ENCODE measurements at regions not wholly inside any gene's neighbourhood (a gene's known extent, or its start where the extent isn't known, plus 50 kb on each side); places are given as distances from the start of the nearest gene placed in this dataset.

- H3K4me3 Mint-ChIP-seq: no peak overlapping the region
- Histone ChIP-seq H3K9me3 (ENCODE audit: low read length) (no peaks in the 10 kb centered on the region), H3K36me3 (ENCODE audit: insufficient read depth, low read length) (no peaks in the 10 kb centered on the region), H3K4me3 (ENCODE audit: low read length) (no peak overlapping the region), H3K4me1 (ENCODE audit: insufficient read depth, low read length) (no peaks in the 10 kb centered on the region), H3K27me3 (ENCODE audit: insufficient read depth, low read length, poor library complexity, severe bottlenecking) (no peaks in the 10 kb centered on the region), H3K27ac (ENCODE audit: low read depth, low read length) (no peak overlapping the region)
- peaks cover 0 to under 1% (median 0%) of the 10 kb centered on the region in 3 donors for H3K4me1 Mint-ChIP-seq
- CTCF ChIA-PET: no interaction called here
- no peak overlapping the region for H3K27ac Mint-ChIP-seq
- H3K27me3 Mint-ChIP-seq: peaks cover 5 to 6% of the 10 kb centered on the region in 2 donors
- POLR2A ChIA-PET: no interaction called here
- no peaks in the 10 kb centered on the region for H3K9me3 Mint-ChIP-seq
- no peaks in the 10 kb centered on the region for H3K36me3 Mint-ChIP-seq
- no peak for DNase-seq
These were observed 95.8 kb upstream of the TBCA start for GRCh38 chr5:77871946-77872345.

GRCh38 chr5:77871016-77871415 lies 94.9 kb upstream of the TBCA start:
- H3K4me1 ChIP-seq (ENCODE audit: insufficient read depth, low read length): no peaks in the 10 kb centered on the region
- peaks cover 9% of the 10 kb centered on the region in 2 donors for H3K27me3 Mint-ChIP-seq
- no peaks in the 10 kb centered on the region for H3K9me3 ChIP-seq (ENCODE audit: low read length)
- H3K36me3 ChIP-seq (ENCODE audit: insufficient read depth, low read length): no peaks in the 10 kb centered on the region
- CTCF ChIA-PET: no interaction called here
- no peak overlapping the region for H3K27ac ChIP-seq (ENCODE audit: low read depth, low read length)
- no peaks in the 10 kb centered on the region for H3K36me3 Mint-ChIP-seq
- POLR2A ChIA-PET: no interaction called here
- no peak overlapping the region for H3K4me3 Mint-ChIP-seq
- H3K4me3 ChIP-seq (ENCODE audit: low read length): no peak overlapping the region
- no peaks in the 10 kb centered on the region for H3K9me3 Mint-ChIP-seq
- H3K27ac Mint-ChIP-seq: no peak overlapping the region
- DNase-seq: no peak
- H3K27me3 ChIP-seq (ENCODE audit: insufficient read depth, low read length, poor library complexity, severe bottlenecking): no peaks in the 10 kb centered on the region
- H3K4me1 Mint-ChIP-seq: no peaks in the 10 kb centered on the region

GRCh38 chr5:77869116-77869798 lies 93.1 kb upstream of the TBCA start:
- no peak overlapping the region for H3K27ac ChIP-seq (ENCODE audit: low read depth, low read length)
- no peaks in the 10 kb centered on the region for H3K4me1 ChIP-seq (ENCODE audit: insufficient read depth, low read length)
- H3K27ac Mint-ChIP-seq: peak overlapping the region in 1 of 8 donors; percentile 10
- no peak for DNase-seq
- H3K9me3 ChIP-seq (ENCODE audit: low read length): no peaks in the 10 kb centered on the region
- ChIA-PET CTCF (no interaction called here), POLR2A (no interaction called here)
- no peaks in the 10 kb centered on the region for H3K4me1 Mint-ChIP-seq
- no peak overlapping the region for H3K4me3 ChIP-seq (ENCODE audit: low read length)
- H3K27me3 Mint-ChIP-seq: peaks cover 4 to 5% of the 10 kb centered on the region in 2 donors
- H3K36me3 ChIP-seq (ENCODE audit: insufficient read depth, low read length): no peaks in the 10 kb centered on the region
- no peaks in the 10 kb centered on the region for H3K27me3 ChIP-seq (ENCODE audit: insufficient read depth, low read length, poor library complexity, severe bottlenecking)
- H3K36me3 Mint-ChIP-seq: no peaks in the 10 kb centered on the region
- no peak overlapping the region for H3K4me3 Mint-ChIP-seq
- H3K9me3 Mint-ChIP-seq: no peaks in the 10 kb centered on the region

GRCh38 chr5:77867914-77868313 lies 91.8 kb upstream of the TBCA start:
- Mint-ChIP-seq H3K27me3 (peaks cover 4 to 6% of the 10 kb centered on the region in 2 donors), H3K36me3 (no peaks in the 10 kb centered on the region), H3K4me1 (no peaks in the 10 kb centered on the region), H3K27ac (no peak overlapping the region), H3K4me3 (no peak overlapping the region), H3K9me3 (no peaks in the 10 kb centered on the region)
- Histone ChIP-seq H3K9me3 (ENCODE audit: low read length) (no peaks in the 10 kb centered on the region), H3K4me1 (ENCODE audit: insufficient read depth, low read length) (no peaks in the 10 kb centered on the region), H3K27ac (ENCODE audit: low read depth, low read length) (no peak overlapping the region), H3K36me3 (ENCODE audit: insufficient read depth, low read length) (no peaks in the 10 kb centered on the region), H3K4me3 (ENCODE audit: low read length) (no peak overlapping the region), H3K27me3 (ENCODE audit: insufficient read depth, low read length, poor library complexity, severe bottlenecking) (no peaks in the 10 kb centered on the region)
- no peak for DNase-seq
- CTCF ChIA-PET: no interaction called here
- POLR2A ChIA-PET: no interaction called here

- H3K4me1 ChIP-seq (ENCODE audit: insufficient read depth, low read length): no peaks in the 10 kb centered on the region
- H3K27ac Mint-ChIP-seq: no peak overlapping the region
- H3K4me3 Mint-ChIP-seq: no peak overlapping the region
- H3K4me3 ChIP-seq (ENCODE audit: low read length): no peak overlapping the region
- H3K27me3 ChIP-seq (ENCODE audit: insufficient read depth, low read length, poor library complexity, severe bottlenecking): no peaks in the 10 kb centered on the region
- H3K36me3 ChIP-seq (ENCODE audit: insufficient read depth, low read length): no peaks in the 10 kb centered on the region
- H3K4me1 Mint-ChIP-seq: no peaks in the 10 kb centered on the region
- no peaks in the 10 kb centered on the region for H3K36me3 Mint-ChIP-seq
- no peaks in the 10 kb centered on the region for H3K9me3 ChIP-seq (ENCODE audit: low read length)
- no peak for DNase-seq
- POLR2A ChIA-PET: no interaction called here
- H3K27me3 Mint-ChIP-seq: peaks cover 4 to 6% of the 10 kb centered on the region in 2 donors
- no peak overlapping the region for H3K27ac ChIP-seq (ENCODE audit: low read depth, low read length)
- no peaks in the 10 kb centered on the region for H3K9me3 Mint-ChIP-seq
- CTCF ChIA-PET: no interaction called here
These were observed 91.1 kb upstream of the TBCA start for GRCh38 chr5:77867194-77867691.

- no peaks in the 10 kb centered on the region for H3K9me3 ChIP-seq (ENCODE audit: low read length)
- no peak for DNase-seq
- no peaks in the 10 kb centered on the region for H3K36me3 ChIP-seq (ENCODE audit: insufficient read depth, low read length)
- no peak overlapping the region for H3K27ac ChIP-seq (ENCODE audit: low read depth, low read length)
- Mint-ChIP-seq H3K9me3 (no peaks in the 10 kb centered on the region), H3K36me3 (no peaks in the 10 kb centered on the region), H3K4me1 (no peaks in the 10 kb centered on the region), H3K27ac (peak overlapping the region in 1 of 8 donors; percentile 10), H3K27me3 (peaks cover 4 to 6% of the 10 kb centered on the region in 2 donors), H3K4me3 (no peak overlapping the region)
- H3K4me3 ChIP-seq (ENCODE audit: low read length): no peak overlapping the region
- POLR2A ChIA-PET: no interaction called here
- no peaks in the 10 kb centered on the region for H3K27me3 ChIP-seq (ENCODE audit: insufficient read depth, low read length, poor library complexity, severe bottlenecking)
- H3K4me1 ChIP-seq (ENCODE audit: insufficient read depth, low read length): no peaks in the 10 kb centered on the region
- CTCF ChIA-PET: no interaction called here
These were observed 90.1 kb upstream of the TBCA start for GRCh38 chr5:77866198-77866597.

GRCh38 chr5:77864997-77865396 lies 88.9 kb upstream of the TBCA start:
- Histone ChIP-seq H3K4me1 (ENCODE audit: insufficient read depth, low read length) (no peaks in the 10 kb centered on the region), H3K9me3 (ENCODE audit: low read length) (no peaks in the 10 kb centered on the region), H3K4me3 (ENCODE audit: low read length) (no peak overlapping the region), H3K27ac (ENCODE audit: low read depth, low read length) (no peak overlapping the region), H3K27me3 (ENCODE audit: insufficient read depth, low read length, poor library complexity, severe bottlenecking) (no peaks in the 10 kb centered on the region), H3K36me3 (ENCODE audit: insufficient read depth, low read length) (no peaks in the 10 kb centered on the region)
- H3K27me3 Mint-ChIP-seq: peaks cover 4 to 6% of the 10 kb centered on the region in 2 donors
- H3K4me1 Mint-ChIP-seq: no peaks in the 10 kb centered on the region
- no peaks in the 10 kb centered on the region for H3K36me3 Mint-ChIP-seq
- no peak overlapping the region for H3K27ac Mint-ChIP-seq
- no peak for DNase-seq
- H3K4me3 Mint-ChIP-seq: no peak overlapping the region
- ChIA-PET POLR2A (no interaction called here), CTCF (no interaction called here)
- no peaks in the 10 kb centered on the region for H3K9me3 Mint-ChIP-seq

- DNase-seq: no peak
- POLR2A ChIA-PET: no interaction called here
- Mint-ChIP-seq H3K27ac (no peak overlapping the region), H3K4me1 (no peaks in the 10 kb centered on the region), H3K4me3 (no peak overlapping the region), H3K27me3 (peaks cover 5 to 6% of the 10 kb centered on the region in 2 donors), H3K36me3 (no peaks in the 10 kb centered on the region), H3K9me3 (no peaks in the 10 kb centered on the region)
- Histone ChIP-seq H3K36me3 (ENCODE audit: insufficient read depth, low read length) (no peaks in the 10 kb centered on the region), H3K4me3 (ENCODE audit: low read length) (no peak overlapping the region), H3K27me3 (ENCODE audit: insufficient read depth, low read length, poor library complexity, severe bottlenecking) (no peaks in the 10 kb centered on the region), H3K27ac (ENCODE audit: low read depth, low read length) (no peak overlapping the region), H3K4me1 (ENCODE audit: insufficient read depth, low read length) (no peaks in the 10 kb centered on the region), H3K9me3 (ENCODE audit: low read length) (no peaks in the 10 kb centered on the region)
- CTCF ChIA-PET: no interaction called here
These were observed 87.0 kb upstream of the TBCA start for GRCh38 chr5:77863181-77863580.
